Neural progenitor cell (in vitro differentiated cells): ENCODE measurements at regions not wholly inside any gene's neighbourhood (a gene's known extent, or its start where the extent isn't known, plus 50 kb on each side); places are given as distances from the start of the nearest gene placed in this dataset.

ENCODE experiments used
- EZH2phosphoT487 ChIP-seq: fragments of 200-600 bp; sonication (generic); IDR thresholded peaks from 2 replicates; pipeline ENCODE4 v1.6.1; 2017; ENCODE audit warnings: antibody characterized with exemption
- TF ChIP-seq, protein P1 (sequence below): fragments of 200-600 bp; sonication (generic); IDR thresholded peaks from 2 replicates; pipeline ENCODE4 v1.5.1; 2017; ENCODE audit warnings: antibody characterized with exemption, mild to moderate bottlenecking

DNA sequence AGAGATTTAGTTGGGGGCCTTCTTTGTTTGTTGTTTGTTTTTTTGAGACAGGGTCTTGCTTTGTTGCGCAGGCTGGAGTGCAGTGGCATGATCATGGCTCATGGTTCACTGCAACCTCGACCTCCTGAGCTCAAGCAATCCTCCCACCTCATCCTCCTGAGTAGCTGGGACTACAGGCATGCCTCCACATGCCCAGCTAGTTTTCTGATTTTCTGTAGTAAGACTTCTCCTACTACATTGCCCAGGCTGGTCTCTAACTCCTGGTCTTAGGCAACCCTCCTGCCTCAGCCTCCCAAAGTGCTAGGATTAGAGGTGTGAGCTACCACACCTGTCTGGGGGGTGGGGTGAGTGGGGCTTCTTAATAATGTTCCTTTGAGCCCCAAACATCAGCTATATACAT lies 148.3 kb upstream of the ADAMTS9 start:
- TF ChIP-seq, protein P1, sequence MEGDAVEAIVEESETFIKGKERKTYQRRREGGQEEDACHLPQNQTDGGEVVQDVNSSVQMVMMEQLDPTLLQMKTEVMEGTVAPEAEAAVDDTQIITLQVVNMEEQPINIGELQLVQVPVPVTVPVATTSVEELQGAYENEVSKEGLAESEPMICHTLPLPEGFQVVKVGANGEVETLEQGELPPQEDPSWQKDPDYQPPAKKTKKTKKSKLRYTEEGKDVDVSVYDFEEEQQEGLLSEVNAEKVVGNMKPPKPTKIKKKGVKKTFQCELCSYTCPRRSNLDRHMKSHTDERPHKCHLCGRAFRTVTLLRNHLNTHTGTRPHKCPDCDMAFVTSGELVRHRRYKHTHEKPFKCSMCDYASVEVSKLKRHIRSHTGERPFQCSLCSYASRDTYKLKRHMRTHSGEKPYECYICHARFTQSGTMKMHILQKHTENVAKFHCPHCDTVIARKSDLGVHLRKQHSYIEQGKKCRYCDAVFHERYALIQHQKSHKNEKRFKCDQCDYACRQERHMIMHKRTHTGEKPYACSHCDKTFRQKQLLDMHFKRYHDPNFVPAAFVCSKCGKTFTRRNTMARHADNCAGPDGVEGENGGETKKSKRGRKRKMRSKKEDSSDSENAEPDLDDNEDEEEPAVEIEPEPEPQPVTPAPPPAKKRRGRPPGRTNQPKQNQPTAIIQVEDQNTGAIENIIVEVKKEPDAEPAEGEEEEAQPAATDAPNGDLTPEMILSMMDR: no peak
- TF ChIP-seq EZH2phosphoT487: no peak
